ENCODE measurements at regions not wholly inside any gene's neighbourhood (a gene's known extent, or its start where the extent isn't known, plus 50 kb on each side); places are given as distances from the start of the nearest gene placed in this dataset.
A peak's percentile ranks its signal among the peaks of the same experiment; 100 is the strongest.

DNA sequence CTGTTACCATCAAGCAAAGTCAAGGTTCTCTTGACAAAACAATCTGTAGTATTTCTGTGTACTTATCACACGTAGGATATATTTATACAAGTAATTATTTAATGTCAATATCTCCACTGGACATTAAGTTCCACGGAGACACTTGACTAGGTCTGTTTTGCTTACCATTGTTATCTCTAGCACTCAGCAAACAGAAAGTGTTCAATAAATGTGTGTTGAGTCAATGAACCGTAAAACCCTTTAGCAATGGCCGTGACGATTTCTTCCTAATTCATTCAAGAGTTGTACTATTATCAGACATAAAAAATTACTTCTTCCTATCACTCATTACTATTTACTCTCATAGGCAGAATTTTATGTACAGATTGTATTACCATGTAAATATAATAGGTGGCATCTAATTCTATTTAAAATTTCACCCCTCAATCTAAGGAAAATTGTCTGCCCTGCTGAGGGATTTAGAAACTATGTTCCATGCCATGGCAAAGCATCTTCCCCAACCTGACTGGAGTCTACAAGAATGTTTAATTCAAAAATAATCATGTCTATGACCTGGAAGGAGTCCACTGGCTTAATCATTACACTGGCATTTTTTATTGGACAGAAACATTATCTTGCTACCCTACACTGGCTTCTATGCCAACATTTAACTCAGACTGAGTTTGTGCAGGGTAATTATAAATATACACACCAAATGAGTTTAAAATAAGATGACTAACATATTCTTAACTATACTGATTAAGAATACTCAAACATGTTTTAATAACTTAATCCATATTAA is 301.9 kb downstream of the ZEB2 start:
- DNase-seq (ENCODE audit: insufficient read length, low spot score) (no peak), FAIRE-seq (peak; percentile 31)

DNA sequence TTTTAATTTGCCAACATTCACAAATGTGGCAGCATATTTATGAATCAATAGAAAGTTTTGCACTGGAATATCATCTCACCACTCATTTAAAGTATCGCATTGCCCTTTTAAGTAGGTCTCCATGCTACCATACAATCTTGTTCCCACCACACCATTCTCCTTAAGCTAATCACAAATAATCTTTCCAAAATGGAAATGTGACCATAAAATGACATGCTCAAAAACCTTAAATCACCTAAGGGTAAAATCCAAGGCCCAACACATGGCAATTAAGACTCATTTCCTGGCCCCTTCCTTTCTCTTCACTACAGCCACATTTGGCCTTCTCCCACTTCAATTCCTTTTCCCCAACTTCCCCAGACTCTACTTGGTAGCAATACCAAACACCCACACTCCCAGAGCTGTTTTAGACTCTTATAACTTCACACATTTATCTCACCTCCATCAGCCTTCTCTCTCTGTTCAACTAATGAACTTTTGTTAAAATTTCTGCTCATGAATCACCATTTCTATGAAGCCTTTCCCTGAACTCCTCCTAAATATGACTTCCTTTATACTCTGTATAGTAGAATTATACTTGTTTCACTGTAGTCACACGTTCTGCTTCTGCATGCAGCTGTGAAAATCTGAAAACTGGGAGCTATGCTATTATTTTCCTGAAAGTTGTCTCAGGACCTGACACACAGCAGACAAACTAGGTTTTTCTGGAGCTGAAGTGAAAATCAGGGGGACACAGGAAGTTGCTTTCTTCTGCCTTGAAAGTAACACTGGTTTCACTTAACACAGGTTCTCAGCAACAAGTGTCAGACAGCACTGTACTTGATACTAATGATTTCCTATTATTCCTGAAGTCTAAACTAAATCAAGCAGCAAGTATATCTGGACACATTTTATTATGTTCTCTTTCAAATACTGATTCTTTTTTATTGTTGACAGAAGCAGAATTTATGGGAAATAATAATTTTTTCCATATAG is 303.9 kb downstream of the ZEB2 start:
- peak; percentile 93 for FAIRE-seq
- peak; percentile 12 for DNase-seq (ENCODE audit: insufficient read length, low spot score)

GRCh38 chr2:144215207-144215606 is 304.7 kb downstream of the ZEB2 start:
- FAIRE-seq (no peak), DNase-seq (ENCODE audit: insufficient read length, low spot score) (no peak)

DNA sequence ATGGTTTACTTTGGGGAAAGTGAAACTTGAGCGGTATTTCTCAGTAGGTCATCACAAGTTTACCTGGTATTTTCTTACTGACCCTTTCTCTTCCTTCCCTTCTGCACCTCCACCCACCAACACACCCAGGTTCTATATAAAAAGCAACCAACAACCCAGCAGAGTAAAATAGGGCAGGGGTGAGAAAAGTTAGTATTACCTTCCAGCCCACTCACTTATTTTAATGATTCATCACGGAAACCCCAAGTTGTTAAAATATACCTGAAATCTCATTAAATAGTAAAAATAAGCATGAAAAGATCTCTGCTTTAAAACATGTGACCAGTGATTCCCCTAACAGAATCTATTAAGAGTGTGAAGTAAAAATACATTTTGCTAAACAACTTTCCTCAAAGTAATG is 306.1 kb downstream of the ZEB2 start:
- peak; percentile 85 for FAIRE-seq
- DNase-seq (ENCODE audit: insufficient read length, low spot score): peak; percentile 16

- DNase-seq (ENCODE audit: insufficient read length, low spot score) (no peak), FAIRE-seq (peak; percentile 11)
These were observed 308.1 kb downstream of the ZEB2 start for GRCh38 chr2:144211826-144212225.

GRCh38 chr2:144211065-144211464 is 308.9 kb downstream of the ZEB2 start:
- DNase-seq (ENCODE audit: insufficient read length, low spot score): no peak
- FAIRE-seq: no peak

- DNase-seq (ENCODE audit: insufficient read length, low spot score) (no peak), FAIRE-seq (no peak)
These were observed 309.8 kb downstream of the ZEB2 start for GRCh38 chr2:144210076-144210475.

GRCh38 chr2:144208924-144209323 is 311.0 kb downstream of the ZEB2 start:
- FAIRE-seq: no peak
- DNase-seq (ENCODE audit: insufficient read length, low spot score): no peak

GRCh38 chr2:144206019-144206418 is 313.9 kb downstream of the ZEB2 start:
- FAIRE-seq: no peak

DNA sequence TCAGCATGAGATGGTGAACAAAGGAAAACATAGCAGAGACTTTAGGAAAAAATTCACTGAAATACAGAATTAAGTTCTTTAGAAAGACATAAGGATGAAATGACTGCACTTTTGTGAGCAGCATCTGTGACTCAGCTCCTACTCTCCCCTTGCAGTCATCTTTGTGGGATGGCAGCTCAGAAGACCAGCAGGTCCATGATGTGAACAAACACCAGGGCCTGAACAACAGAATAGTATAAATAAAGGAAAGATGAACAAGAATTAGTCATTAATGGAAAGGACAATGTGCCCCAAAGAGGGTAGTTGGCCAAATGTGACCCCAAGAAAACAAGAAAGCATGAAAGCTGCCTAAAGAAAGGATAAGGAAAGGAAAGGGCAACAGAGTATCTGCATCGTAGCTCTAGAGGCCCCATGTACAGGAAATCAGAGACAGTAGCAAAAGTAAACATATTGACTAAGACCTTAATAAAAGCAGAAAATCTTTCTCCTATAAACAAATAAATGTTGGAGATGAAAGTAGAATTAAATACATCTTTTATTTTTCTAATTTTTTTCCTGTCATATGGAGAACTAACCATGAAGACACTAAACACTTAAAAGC is 318.0 kb downstream of the ZEB2 start:
- FAIRE-seq: no peak
- DNase-seq (ENCODE audit: insufficient read length, low spot score): no peak

More at GRCh38 chr2:144206019-144206418, 313.9 kb downstream of the ZEB2 start:
- no peak for DNase-seq (ENCODE audit: insufficient read length, low spot score)

DNA sequence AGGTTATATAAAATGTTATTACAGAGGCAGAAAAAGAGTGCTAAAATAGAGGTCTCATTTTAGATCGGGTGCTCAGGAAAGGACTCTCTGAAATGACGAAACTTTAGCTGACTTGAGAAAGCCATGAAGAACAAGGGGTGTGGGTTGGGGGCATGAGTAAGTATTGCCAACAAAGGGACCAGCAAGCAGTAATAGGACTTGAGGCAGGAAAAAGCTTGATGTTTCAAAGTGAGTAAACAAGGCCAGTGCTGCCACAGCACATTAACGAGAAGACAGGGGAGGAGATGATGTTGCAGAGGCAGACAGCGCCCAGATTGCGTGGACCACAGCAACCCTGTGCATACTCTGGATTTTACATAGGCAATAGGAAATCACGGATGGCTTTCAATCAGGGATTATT is 318.8 kb downstream of the ZEB2 start:
- DNase-seq (ENCODE audit: insufficient read length, low spot score) (no peak), FAIRE-seq (no peak)

GRCh38 chr2:144198116-144198515 is 321.8 kb downstream of the ZEB2 start:
- FAIRE-seq: no peak
- DNase-seq (ENCODE audit: insufficient read length, low spot score): no peak

DNA sequence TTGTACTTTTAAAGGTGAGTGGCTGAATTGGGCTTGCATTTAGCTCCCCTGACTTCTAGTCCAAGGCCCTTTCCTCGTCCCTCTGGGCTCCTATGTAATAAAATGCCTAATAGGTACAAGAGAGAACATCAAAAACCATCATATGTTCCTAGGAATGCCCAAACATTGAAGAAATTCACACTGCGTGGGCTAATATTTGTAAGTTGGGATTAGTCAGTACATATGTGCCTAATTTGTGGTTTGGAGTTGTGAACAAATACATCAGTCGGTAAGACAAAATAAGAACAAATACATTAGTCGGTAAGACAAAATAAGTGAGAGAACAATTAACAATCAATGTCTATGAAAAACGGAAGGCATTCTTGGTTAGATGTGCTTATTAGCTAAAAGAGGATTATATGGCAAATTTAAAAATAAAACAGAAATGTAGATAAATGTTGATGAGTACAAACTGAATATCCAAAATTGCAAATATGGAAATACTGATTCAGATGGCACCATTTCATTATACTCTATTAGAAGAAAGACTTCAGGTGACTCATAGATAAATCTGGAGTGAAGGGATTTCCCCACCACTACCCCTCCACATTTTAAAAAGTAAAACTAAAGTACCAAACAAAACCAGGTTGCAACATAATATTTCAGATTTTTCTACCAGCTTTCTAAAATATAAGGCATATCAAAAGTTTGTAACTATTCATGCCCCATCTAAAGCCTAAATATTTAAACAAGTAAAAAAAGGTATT is 325.4 kb downstream of the ZEB2 start:
- FAIRE-seq (peak; percentile 48), DNase-seq (ENCODE audit: insufficient read length, low spot score) (no peak)

DNA sequence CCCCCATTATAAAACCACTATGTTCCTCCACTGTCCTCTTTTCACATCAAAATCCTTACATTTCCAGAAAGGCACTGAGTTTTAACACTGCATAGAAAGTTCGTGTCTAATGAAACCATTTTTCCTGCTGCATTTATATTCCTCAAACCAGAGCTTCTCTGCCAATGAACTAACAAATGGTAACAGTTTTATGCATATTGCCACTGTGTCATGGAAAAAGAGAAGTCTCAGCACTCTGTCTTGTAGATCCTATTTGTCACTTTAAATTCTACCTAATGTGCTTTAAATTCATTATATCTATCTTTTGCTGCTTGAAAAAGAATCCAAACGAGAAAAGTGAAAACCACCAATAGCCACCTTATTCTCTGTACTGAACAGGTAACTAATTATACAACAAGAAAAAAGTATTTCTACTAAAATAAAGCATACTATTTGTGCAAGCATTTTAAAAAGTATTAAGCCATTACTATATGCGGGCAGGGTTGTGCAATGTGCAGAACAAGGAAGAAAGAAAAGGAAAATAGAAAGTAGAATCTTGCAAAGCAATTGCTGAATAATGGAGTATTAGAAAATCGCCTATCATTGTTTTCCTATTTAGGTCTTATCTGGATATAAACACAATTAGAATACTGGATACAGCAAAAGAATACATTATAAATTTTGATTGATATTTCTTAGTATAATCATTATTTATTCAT is 328.9 kb downstream of the ZEB2 start:
- FAIRE-seq (no peak), DNase-seq (ENCODE audit: insufficient read length, low spot score) (no peak)

DNA sequence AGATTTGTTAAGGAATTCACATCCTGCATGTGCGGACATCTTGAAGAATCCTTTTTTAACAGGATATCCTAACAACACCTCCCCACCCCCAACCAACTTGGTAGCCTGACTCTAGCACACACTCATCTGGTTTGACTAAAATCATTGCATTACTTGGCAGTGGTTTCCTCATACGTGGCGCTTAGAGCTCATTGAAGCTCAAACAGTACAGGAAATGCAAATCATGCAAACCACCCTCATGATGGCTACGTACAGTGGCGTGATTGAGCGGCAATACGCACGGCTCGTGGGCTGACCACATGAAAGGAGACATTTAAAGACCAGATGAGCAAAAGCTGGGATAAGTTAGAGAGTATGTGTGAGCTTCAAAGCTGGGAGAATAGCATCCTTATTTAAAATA is 336.2 kb downstream of the ZEB2 start:
- FAIRE-seq (peak; percentile 96), DNase-seq (ENCODE audit: insufficient read length, low spot score) (peak; percentile 17)

DNA sequence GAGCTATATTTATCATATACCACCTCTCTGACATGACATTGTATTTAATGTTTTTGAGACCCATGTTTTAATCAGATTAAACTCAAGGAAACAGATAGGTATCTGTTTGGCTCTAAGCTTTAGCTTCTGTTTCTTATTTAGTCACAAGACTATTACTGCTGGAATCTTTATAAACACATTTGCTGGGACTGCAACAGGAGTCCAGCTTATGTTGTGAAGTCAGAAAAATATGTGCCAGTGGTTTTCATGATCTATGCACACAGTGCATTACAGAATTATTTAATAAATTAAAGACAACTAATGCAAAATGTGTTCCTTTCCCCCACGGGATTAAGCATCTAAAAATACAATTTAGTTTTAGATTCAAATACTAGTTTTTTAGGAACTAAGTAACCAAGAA is 338.9 kb downstream of the ZEB2 start:
- no peak for FAIRE-seq
- no peak for DNase-seq (ENCODE audit: insufficient read length, low spot score)

GRCh38 chr2:144180131-144180530 is 339.8 kb downstream of the ZEB2 start:
- DNase-seq (ENCODE audit: insufficient read length, low spot score): no peak
- no peak for FAIRE-seq

DNA sequence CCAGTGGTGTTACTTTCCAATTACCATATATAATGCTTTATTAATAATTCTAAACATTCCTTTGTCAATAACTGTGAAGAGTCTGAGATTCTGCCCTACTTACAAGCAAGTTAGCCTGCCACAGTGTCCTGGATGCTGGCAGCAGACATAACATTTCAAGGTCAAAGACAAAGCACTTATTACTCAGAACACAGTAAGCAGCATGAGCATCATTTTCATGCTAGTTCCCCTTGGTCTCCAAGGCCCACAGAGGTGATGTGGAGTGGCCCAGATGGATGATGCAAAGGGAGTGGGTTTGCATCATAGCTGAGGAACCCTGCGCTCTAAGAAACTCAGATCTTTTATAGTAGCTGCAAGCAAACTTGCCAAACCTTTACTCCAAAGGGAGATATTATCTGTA is 349.7 kb downstream of the ZEB2 start:
- DNase-seq (ENCODE audit: insufficient read length, low spot score): no peak
- FAIRE-seq: no peak

DNA sequence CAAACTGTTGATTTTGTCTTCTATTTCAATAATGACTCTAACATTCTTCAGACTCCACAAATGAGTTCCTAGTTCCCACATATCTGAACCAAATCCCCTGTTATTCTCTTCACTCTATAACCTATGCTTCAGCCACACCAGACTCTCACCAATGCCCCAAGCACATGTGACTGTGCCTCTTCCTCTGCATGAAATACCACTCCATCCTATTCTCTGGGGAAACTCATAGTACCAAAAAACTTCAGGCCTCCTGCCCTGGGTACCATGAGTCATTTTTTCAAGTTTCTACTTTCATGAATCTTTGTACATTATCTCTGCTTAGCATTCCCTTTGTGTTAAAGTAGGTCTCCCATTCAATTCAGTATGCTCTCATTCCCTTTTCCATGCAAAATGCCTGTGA is 353.2 kb downstream of the ZEB2 start:
- no peak for DNase-seq (ENCODE audit: insufficient read length, low spot score)
- FAIRE-seq: no peak

Data from GM19239 (cell line).